Transverse colon (tissue), 4 donors: ENCODE measurements at regions not wholly inside any gene's neighbourhood (a gene's known extent, or its start where the extent isn't known, plus 50 kb on each side); places are given as distances from the start of the nearest gene placed in this dataset.

Source experiments
- CTCF ChIP-seq, 5 experiments: fragments of 200-600 bp in 3 of 5; fragments of 450-650 bp in 2 of 5; sonication (generic) in 3 of 5; IDR thresholded peaks; 1 replicate in 2 of 5; 2 replicates in 3 of 5; pipeline ENCODE4 v1.5.1; 2016 to 2017; ENCODE audit warnings: antibody characterized with exemption in 5 of 5, inconsistent platforms in 3 of 5, mild to moderate bottlenecking in 2 of 5, moderate library complexity in 1 of 5
- POLR2A ChIP-seq: fragments of 450-650 bp; IDR thresholded peaks from one replicate; pipeline ENCODE4 v1.6.1; 2016; ENCODE audit warnings: antibody characterized with exemption, mild to moderate bottlenecking, moderate library complexity
- POLR2AphosphoS5 ChIP-seq, 3 donors: sonication (generic); formaldehyde crosslinking; IDR thresholded peaks; one replicate each; pipeline ENCODE4 v1.6.1; 2016; ENCODE audit warnings: antibody characterized with exemption in 3 of 3

GRCh38 chr7:47666164-47666862, 84.4 kb upstream of the TNS3 start:
- TF ChIP-seq CTCF (IDR thresholded peaks at IDR 0.05) (no peak), POLR2A (no peak), POLR2AphosphoS5 (IDR thresholded peaks at IDR 0.05) (no peak)
